ENCODE measurements at regions not wholly inside any gene's neighbourhood (a gene's known extent, or its start where the extent isn't known, plus 50 kb on each side); places are given as distances from the start of the nearest gene placed in this dataset.

DNA sequence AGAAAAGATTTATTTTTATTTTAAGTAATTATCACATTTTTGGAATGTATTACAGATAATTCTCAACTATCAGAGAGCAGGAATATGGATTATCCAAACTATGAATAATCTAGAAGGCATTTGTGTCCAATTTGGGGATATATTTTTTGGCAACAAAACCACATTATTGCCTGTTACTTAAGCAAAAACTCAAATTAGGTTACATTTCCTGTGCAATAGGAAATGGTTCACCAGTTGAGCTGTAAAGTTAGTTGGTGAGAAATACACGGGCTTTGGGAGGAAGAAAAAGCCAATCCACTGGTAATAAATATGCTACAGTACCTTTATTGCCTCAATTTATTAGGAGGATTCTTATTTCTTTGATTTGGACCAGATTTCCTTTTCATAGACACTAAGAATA lies 1075.2 kb downstream of the PCDH9 start:
- TF ChIP-seq, protein P1, sequence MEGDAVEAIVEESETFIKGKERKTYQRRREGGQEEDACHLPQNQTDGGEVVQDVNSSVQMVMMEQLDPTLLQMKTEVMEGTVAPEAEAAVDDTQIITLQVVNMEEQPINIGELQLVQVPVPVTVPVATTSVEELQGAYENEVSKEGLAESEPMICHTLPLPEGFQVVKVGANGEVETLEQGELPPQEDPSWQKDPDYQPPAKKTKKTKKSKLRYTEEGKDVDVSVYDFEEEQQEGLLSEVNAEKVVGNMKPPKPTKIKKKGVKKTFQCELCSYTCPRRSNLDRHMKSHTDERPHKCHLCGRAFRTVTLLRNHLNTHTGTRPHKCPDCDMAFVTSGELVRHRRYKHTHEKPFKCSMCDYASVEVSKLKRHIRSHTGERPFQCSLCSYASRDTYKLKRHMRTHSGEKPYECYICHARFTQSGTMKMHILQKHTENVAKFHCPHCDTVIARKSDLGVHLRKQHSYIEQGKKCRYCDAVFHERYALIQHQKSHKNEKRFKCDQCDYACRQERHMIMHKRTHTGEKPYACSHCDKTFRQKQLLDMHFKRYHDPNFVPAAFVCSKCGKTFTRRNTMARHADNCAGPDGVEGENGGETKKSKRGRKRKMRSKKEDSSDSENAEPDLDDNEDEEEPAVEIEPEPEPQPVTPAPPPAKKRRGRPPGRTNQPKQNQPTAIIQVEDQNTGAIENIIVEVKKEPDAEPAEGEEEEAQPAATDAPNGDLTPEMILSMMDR (conservative IDR thresholded peaks at IDR 0.05; ENCODE audit: low read depth, low read length): no peak
- no peak for TF ChIP-seq MAFK (IDR thresholded peaks at IDR 0.05; ENCODE audit: low read depth, low read length)
- no peak for TF ChIP-seq POLR2A (IDR thresholded peaks at IDR 0.05; ENCODE audit: low read depth, low read length)
- TF ChIP-seq RFX5 (IDR thresholded peaks at IDR 0.05; ENCODE audit: low read depth, low read length): no peak
- TF ChIP-seq, protein P2, sequence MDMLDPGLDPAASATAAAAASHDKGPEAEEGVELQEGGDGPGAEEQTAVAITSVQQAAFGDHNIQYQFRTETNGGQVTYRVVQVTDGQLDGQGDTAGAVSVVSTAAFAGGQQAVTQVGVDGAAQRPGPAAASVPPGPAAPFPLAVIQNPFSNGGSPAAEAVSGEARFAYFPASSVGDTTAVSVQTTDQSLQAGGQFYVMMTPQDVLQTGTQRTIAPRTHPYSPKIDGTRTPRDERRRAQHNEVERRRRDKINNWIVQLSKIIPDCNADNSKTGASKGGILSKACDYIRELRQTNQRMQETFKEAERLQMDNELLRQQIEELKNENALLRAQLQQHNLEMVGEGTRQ (IDR thresholded peaks at IDR 0.05; ENCODE audit: low read depth, low read length): no peak
- TF ChIP-seq RAD21 (IDR thresholded peaks at IDR 0.05; ENCODE audit: low read length): no peak
- no peak for TF ChIP-seq RCOR1 (IDR thresholded peaks at IDR 0.05; ENCODE audit: insufficient replicate concordance, low read length)
